Epithelial cell of prostate (primary cell): ENCODE measurements at regions not wholly inside any gene's neighbourhood (a gene's known extent, or its start where the extent isn't known, plus 50 kb on each side); places are given as distances from the start of the nearest gene placed in this dataset.
"Not testable (repeated sequence)": the region's sequence is repeated elsewhere in the genome, so short reads cannot be mapped to it uniquely, and the experiment has no call there.

ENCODE experiments used
- DNase-seq: peaks from one replicate; pipeline ENCODE4 v3.0.0-alpha.2; 2011; ENCODE audit warnings: low read depth, low spot score
- H3K27ac ChIP-seq: fragments of 450-650 bp; 2 replicates; pipeline ENCODE4 v1.5.1; 2017; ENCODE audit warnings: mild to moderate bottlenecking

- no peak for DNase-seq
Measured at GRCh38 chr13:107788464-107789165, 426.7 kb downstream of the LIG4 start.

GRCh38 chr13:107782646-107783045 is 432.7 kb downstream of the LIG4 start:
- H3K27ac ChIP-seq, DNase-seq: not testable (repeated sequence)

More at GRCh38 chr13:107788464-107789165, 426.7 kb downstream of the LIG4 start:
- no peak overlapping the region for H3K27ac ChIP-seq

GRCh38 chr13:107778094-107778493 is 437.2 kb downstream of the LIG4 start:
- no peak overlapping the region for H3K27ac ChIP-seq
- no peak for DNase-seq

GRCh38 chr13:107770541-107770940 is 444.8 kb downstream of the LIG4 start:
- H3K27ac ChIP-seq: no peak overlapping the region
- DNase-seq: no peak

- H3K27ac ChIP-seq: no peak overlapping the region
- no peak for DNase-seq
Measured at GRCh38 chr13:107767119-107767518, 448.2 kb downstream of the LIG4 start.

GRCh38 chr13:107765724-107766401 is 449.5 kb downstream of the LIG4 start:
- DNase-seq: no peak
- no peak overlapping the region for H3K27ac ChIP-seq

GRCh38 chr13:107764046-107764445 is 451.3 kb downstream of the LIG4 start:
- DNase-seq: no peak
- H3K27ac ChIP-seq: no peak overlapping the region

- H3K27ac ChIP-seq: no peak overlapping the region
- no peak for DNase-seq
Measured at GRCh38 chr13:107753748-107754147, 461.6 kb downstream of the LIG4 start.

- no peak overlapping the region for H3K27ac ChIP-seq
- no peak for DNase-seq
Measured at GRCh38 chr13:107753291-107753690, 462.0 kb downstream of the LIG4 start.

- no peak overlapping the region for H3K27ac ChIP-seq
Measured at GRCh38 chr13:107743983-107744382, 471.4 kb downstream of the LIG4 start.

GRCh38 chr13:107743526-107743925 is 471.8 kb downstream of the LIG4 start:
- H3K27ac ChIP-seq: no peak overlapping the region
- DNase-seq: no peak

More at GRCh38 chr13:107743983-107744382, 471.4 kb downstream of the LIG4 start:
- DNase-seq: no peak

GRCh38 chr13:107743100-107743499 is 472.2 kb downstream of the LIG4 start:
- no peak overlapping the region for H3K27ac ChIP-seq
- no peak for DNase-seq

GRCh38 chr13:107742544-107742943 is 472.8 kb downstream of the LIG4 start:
- H3K27ac ChIP-seq: no peak overlapping the region
- DNase-seq: no peak

- H3K27ac ChIP-seq: no peak overlapping the region
- no peak for DNase-seq
Measured at GRCh38 chr13:107738004-107738403, 477.3 kb downstream of the LIG4 start.

GRCh38 chr13:107736731-107737130 is 478.6 kb downstream of the LIG4 start:
- no peak overlapping the region for H3K27ac ChIP-seq
- DNase-seq: no peak

- no peak overlapping the region for H3K27ac ChIP-seq
- no peak for DNase-seq
Measured at GRCh38 chr13:107736170-107736569, 479.2 kb downstream of the LIG4 start.

- DNase-seq: no peak
Measured at GRCh38 chr13:107734891-107735625, 480.3 kb downstream of the LIG4 start.

GRCh38 chr13:107733276-107733675 is 482.1 kb downstream of the LIG4 start:
- no peak overlapping the region for H3K27ac ChIP-seq
- no peak for DNase-seq

More at GRCh38 chr13:107734891-107735625, 480.3 kb downstream of the LIG4 start:
- no peak overlapping the region for H3K27ac ChIP-seq

- DNase-seq: no peak
- H3K27ac ChIP-seq: no peak overlapping the region
Measured at GRCh38 chr13:107730813-107731212, 484.5 kb downstream of the LIG4 start.

- no peak overlapping the region for H3K27ac ChIP-seq
- no peak for DNase-seq
Measured at GRCh38 chr13:107721125-107721869, 494.0 kb downstream of the LIG4 start.
